B cell (primary cell): ENCODE measurements at regions not wholly inside any gene's neighbourhood (a gene's known extent, or its start where the extent isn't known, plus 50 kb on each side); places are given as distances from the start of the nearest gene placed in this dataset.

Source experiments
- EZH2 ChIP-seq: IDR thresholded peaks from 2 replicates; pipeline ENCODE4 v1.6.1; 2012; ENCODE audit warnings: borderline replicate concordance, low read depth, mild to moderate bottlenecking, moderate library complexity, low read length; ENCODE audit not compliant: insufficient read depth, poor library complexity, severe bottlenecking
- TF ChIP-seq, protein P1 (sequence below): fragments of 200-600 bp; IDR thresholded peaks from one replicate; pipeline ENCODE4 v1.8.0; 2022; ENCODE audit warnings: antibody characterized with exemption, mild to moderate bottlenecking

DNA sequence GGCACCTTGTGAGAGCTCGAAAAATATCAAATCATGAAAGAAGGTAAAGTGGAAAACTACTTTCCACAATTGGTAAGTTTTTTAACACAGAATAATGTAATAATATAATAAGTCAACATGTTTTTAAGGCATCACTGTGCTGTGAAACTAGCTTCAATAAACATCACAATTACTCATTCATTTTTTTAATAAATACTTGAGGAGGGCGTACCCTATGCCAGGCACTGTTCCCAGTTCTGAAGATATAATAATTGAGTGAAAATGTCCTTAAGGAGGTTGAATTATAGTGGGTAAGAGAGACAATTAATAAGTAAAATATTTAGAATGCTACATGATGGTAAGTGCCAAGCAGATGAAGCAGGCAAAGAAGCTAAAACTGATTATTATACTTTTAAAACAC, 381.4 kb downstream of the ELAVL2 start:
- TF ChIP-seq, protein P1, sequence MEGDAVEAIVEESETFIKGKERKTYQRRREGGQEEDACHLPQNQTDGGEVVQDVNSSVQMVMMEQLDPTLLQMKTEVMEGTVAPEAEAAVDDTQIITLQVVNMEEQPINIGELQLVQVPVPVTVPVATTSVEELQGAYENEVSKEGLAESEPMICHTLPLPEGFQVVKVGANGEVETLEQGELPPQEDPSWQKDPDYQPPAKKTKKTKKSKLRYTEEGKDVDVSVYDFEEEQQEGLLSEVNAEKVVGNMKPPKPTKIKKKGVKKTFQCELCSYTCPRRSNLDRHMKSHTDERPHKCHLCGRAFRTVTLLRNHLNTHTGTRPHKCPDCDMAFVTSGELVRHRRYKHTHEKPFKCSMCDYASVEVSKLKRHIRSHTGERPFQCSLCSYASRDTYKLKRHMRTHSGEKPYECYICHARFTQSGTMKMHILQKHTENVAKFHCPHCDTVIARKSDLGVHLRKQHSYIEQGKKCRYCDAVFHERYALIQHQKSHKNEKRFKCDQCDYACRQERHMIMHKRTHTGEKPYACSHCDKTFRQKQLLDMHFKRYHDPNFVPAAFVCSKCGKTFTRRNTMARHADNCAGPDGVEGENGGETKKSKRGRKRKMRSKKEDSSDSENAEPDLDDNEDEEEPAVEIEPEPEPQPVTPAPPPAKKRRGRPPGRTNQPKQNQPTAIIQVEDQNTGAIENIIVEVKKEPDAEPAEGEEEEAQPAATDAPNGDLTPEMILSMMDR: no peak
- TF ChIP-seq EZH2: no peak
